ENCODE measurements at regions not wholly inside any gene's neighbourhood (a gene's known extent, or its start where the extent isn't known, plus 50 kb on each side); places are given as distances from the start of the nearest gene placed in this dataset.

DNA sequence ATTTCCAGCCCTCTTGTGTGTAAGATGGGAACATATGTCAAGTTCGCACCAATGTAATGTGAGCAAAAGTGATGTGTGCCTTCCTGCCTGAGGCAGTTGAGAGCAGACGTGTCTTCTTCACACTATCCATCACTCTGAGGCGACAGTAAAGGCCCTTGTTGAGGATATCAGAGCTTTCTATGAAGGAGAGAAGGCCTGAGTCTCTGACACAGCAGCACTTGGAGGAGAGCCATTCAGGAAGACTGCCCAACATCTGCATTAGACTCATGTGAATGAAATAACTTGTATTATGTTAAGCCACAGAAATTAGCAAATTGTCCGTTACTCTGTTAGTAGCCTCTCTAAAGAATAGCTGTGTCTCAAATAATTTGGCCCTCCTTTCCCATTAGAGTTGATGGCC, 108.8 kb upstream of the CCDC54 start:
- TF ChIP-seq CTCF (IDR thresholded peaks at IDR 0.05; ENCODE audit: low read depth, low read length, missing input control) (no peak), RAD21 (IDR thresholded peaks at IDR 0.05) (no peak), YY1 (IDR thresholded peaks at IDR 0.05) (no peak), GABPA (IDR thresholded peaks at IDR 0.05 in 1 of 2, conservative IDR thresholded peaks at IDR 0.05 in 1 of 2) (no peak), TAF1 (conservative IDR thresholded peaks at IDR 0.05) (no peak), REST (IDR thresholded peaks at IDR 0.05) (no peak), SP1 (IDR thresholded peaks at IDR 0.05) (no peak)
- TF ChIP-seq, protein P1, sequence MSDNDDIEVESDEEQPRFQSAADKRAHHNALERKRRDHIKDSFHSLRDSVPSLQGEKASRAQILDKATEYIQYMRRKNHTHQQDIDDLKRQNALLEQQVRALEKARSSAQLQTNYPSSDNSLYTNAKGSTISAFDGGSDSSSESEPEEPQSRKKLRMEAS (IDR thresholded peaks at IDR 0.05), result no peak
- TF ChIP-seq, protein P2, sequence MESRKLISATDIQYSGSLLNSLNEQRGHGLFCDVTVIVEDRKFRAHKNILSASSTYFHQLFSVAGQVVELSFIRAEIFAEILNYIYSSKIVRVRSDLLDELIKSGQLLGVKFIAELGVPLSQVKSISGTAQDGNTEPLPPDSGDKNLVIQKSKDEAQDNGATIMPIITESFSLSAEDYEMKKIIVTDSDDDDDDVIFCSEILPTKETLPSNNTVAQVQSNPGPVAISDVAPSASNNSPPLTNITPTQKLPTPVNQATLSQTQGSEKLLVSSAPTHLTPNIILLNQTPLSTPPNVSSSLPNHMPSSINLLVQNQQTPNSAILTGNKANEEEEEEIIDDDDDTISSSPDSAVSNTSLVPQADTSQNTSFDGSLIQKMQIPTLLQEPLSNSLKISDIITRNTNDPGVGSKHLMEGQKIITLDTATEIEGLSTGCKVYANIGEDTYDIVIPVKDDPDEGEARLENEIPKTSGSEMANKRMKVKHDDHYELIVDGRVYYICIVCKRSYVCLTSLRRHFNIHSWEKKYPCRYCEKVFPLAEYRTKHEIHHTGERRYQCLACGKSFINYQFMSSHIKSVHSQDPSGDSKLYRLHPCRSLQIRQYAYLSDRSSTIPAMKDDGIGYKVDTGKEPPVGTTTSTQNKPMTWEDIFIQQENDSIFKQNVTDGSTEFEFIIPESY (IDR thresholded peaks at IDR 0.05), result no peak
- TF ChIP-seq, protein P3, sequence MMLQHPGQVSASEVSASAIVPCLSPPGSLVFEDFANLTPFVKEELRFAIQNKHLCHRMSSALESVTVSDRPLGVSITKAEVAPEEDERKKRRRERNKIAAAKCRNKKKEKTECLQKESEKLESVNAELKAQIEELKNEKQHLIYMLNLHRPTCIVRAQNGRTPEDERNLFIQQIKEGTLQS (IDR thresholded peaks at IDR 0.05), result no peak

All from liver (tissue), 3 donors.